BE2C (cell line): ENCODE measurements at regions not wholly inside any gene's neighbourhood (a gene's known extent, or its start where the extent isn't known, plus 50 kb on each side); places are given as distances from the start of the nearest gene placed in this dataset.

Source experiments
- DNase-seq: peaks from one replicate; pipeline ENCODE4 v3.0.0-alpha.2; 2020
- H3K27me3 ChIP-seq: fragments of 250-450 bp; sonication (Bioruptor Pico); 2 replicates; pipeline ENCODE4 v1.5.1; 2020; ENCODE audit warnings: mild to moderate bottlenecking
- H3K36me3 ChIP-seq: fragments of 250-450 bp; sonication (Bioruptor Pico); 2 replicates; pipeline ENCODE4 v1.5.1; 2020; ENCODE audit warnings: mild to moderate bottlenecking
- H3K4me1 ChIP-seq: fragments of 250-450 bp; sonication (Bioruptor Pico); 2 replicates; pipeline ENCODE4 v1.5.1; 2020
- H3K4me3 ChIP-seq: 2 replicates; pipeline ENCODE4 v1.5.1; 2011; ENCODE audit warnings: low read depth, low read length
- H3K9me3 ChIP-seq: fragments of 250-450 bp; sonication (Bioruptor Pico); 2 replicates; pipeline ENCODE4 v1.5.1; 2020
- CTCF ChIP-seq: IDR thresholded peaks from 2 replicates; pipeline ENCODE4 v1.5.1; 2012; ENCODE audit warnings: mild to moderate bottlenecking, low read depth, low read length

GRCh38 chr16:9360075-9360474, 268.6 kb downstream of the HAPSTR1 start:
- Histone ChIP-seq H3K4me3 (no peak overlapping the region), H3K36me3 (no peaks in the 10 kb centered on the region), H3K27me3 (no peaks in the 10 kb centered on the region), H3K4me1 (no peaks in the 10 kb centered on the region), H3K9me3 (no peaks in the 10 kb centered on the region)
- no peak for TF ChIP-seq CTCF
- no peak for DNase-seq

GRCh38 chr16:9362050-9362449, 270.6 kb downstream of the HAPSTR1 start:
- Histone ChIP-seq H3K27me3 (no peaks in the 10 kb centered on the region), H3K4me3 (no peak overlapping the region), H3K9me3 (no peaks in the 10 kb centered on the region), H3K36me3 (no peaks in the 10 kb centered on the region), H3K4me1 (no peaks in the 10 kb centered on the region)
- TF ChIP-seq CTCF: no peak
- no peak for DNase-seq

- TF ChIP-seq CTCF: no peak
- H3K4me3 ChIP-seq: no peak overlapping the region
- DNase-seq: no peak
Observed at GRCh38 chr16:9362604-9363003, 271.2 kb downstream of the HAPSTR1 start.

GRCh38 chr16:9363520-9363919, 272.1 kb downstream of the HAPSTR1 start:
- H3K9me3 ChIP-seq: no peaks in the 10 kb centered on the region
- H3K27me3 ChIP-seq: no peaks in the 10 kb centered on the region
- no peak for DNase-seq
- H3K4me1 ChIP-seq: no peaks in the 10 kb centered on the region
- H3K4me3 ChIP-seq: no peak overlapping the region
- TF ChIP-seq CTCF: no peak
- no peaks in the 10 kb centered on the region for H3K36me3 ChIP-seq

More at GRCh38 chr16:9362604-9363003, 271.2 kb downstream of the HAPSTR1 start:
- Histone ChIP-seq H3K4me1 (no peaks in the 10 kb centered on the region), H3K27me3 (no peaks in the 10 kb centered on the region), H3K36me3 (no peaks in the 10 kb centered on the region), H3K9me3 (no peaks in the 10 kb centered on the region)

- no peaks in the 10 kb centered on the region for H3K27me3 ChIP-seq
- H3K4me1 ChIP-seq: no peaks in the 10 kb centered on the region
- no peaks in the 10 kb centered on the region for H3K9me3 ChIP-seq
- no peak for TF ChIP-seq CTCF
- H3K36me3 ChIP-seq: no peaks in the 10 kb centered on the region
- no peak for DNase-seq
- no peak overlapping the region for H3K4me3 ChIP-seq
Observed at GRCh38 chr16:9364721-9365369, 273.4 kb downstream of the HAPSTR1 start.

- Histone ChIP-seq H3K4me3 (no peak overlapping the region), H3K27me3 (no peaks in the 10 kb centered on the region), H3K4me1 (no peaks in the 10 kb centered on the region), H3K36me3 (no peaks in the 10 kb centered on the region), H3K9me3 (no peaks in the 10 kb centered on the region)
- TF ChIP-seq CTCF: no peak
- DNase-seq: no peak
Observed at GRCh38 chr16:9365370-9365728, 273.9 kb downstream of the HAPSTR1 start.
